Loucy (cell line): ENCODE measurements at regions not wholly inside any gene's neighbourhood (a gene's known extent, or its start where the extent isn't known, plus 50 kb on each side); places are given as distances from the start of the nearest gene placed in this dataset.

ENCODE experiments used
- H2AFZ ChIP-seq: fragments of 200-600 bp; sonication (generic); 2 replicates; pipeline ENCODE4 v1.6.0; 2016; ENCODE audit warnings: antibody characterized with exemption, mild to moderate bottlenecking, low read length, moderate library complexity
- H3F3A ChIP-seq: fragments of 200-600 bp; 2 replicates; pipeline ENCODE4 v1.6.0; 2016; ENCODE audit warnings: antibody characterized with exemption, low read depth, mild to moderate bottlenecking
- H3K27me3 ChIP-seq: fragments of 200-600 bp; sonication (generic); 2 replicates; pipeline ENCODE4 v1.6.1; 2014; ENCODE audit warnings: low read length, mild to moderate bottlenecking; ENCODE audit not compliant: insufficient read depth, poor library complexity, severe bottlenecking
- H3K36me3 ChIP-seq: fragments of 200-600 bp; sonication (generic); 2 replicates; pipeline ENCODE4 v1.6.1; 2016; ENCODE audit warnings: low read length; ENCODE audit not compliant: insufficient read depth
- H3K4me1 ChIP-seq: fragments of 200-600 bp; sonication (generic); 2 replicates; pipeline ENCODE4 v1.5.1; 2014; ENCODE audit warnings: low read length, mild to moderate bottlenecking; ENCODE audit not compliant: insufficient read depth, poor library complexity, severe bottlenecking
- H3K4me2 ChIP-seq: fragments of 200-600 bp; sonication (generic); 2 replicates; pipeline ENCODE4 v1.6.0; 2014; ENCODE audit warnings: antibody characterized with exemption, low read length, low read depth, mild to moderate bottlenecking; ENCODE audit not compliant: poor library complexity, severe bottlenecking
- H3K4me3 ChIP-seq: fragments of 200-600 bp; sonication (generic); 2 replicates; pipeline ENCODE4 v1.5.1; 2014; ENCODE audit warnings: low read length, mild to moderate bottlenecking, mixed read lengths; ENCODE audit not compliant: poor library complexity, severe bottlenecking
- H3K79me2 ChIP-seq: fragments of 200-600 bp; sonication (generic); 2 replicates; pipeline ENCODE4 v1.6.1; 2014; ENCODE audit warnings: low read length; ENCODE audit not compliant: insufficient read depth
- H3K9ac ChIP-seq: fragments of 200-600 bp; sonication (generic); 2 replicates; pipeline ENCODE4 v1.6.0; 2014; ENCODE audit warnings: mild to moderate bottlenecking, low read depth, low read length, moderate library complexity; ENCODE audit not compliant: poor library complexity, severe bottlenecking
- H3K9me2 ChIP-seq: fragments of 200-600 bp; sonication (generic); replicated peaks from 2 replicates; pipeline ENCODE4 v1.6.1; 2016; ENCODE audit warnings: low read depth, low read length, mixed read lengths
- H3K9me3 ChIP-seq: fragments of 200-600 bp; sonication (generic); 2 replicates; pipeline ENCODE4 v1.6.1; 2014; ENCODE audit warnings: mild to moderate bottlenecking, antibody characterized with exemption, low read length, low read depth; ENCODE audit not compliant: insufficient read depth
- H4K20me1 ChIP-seq: fragments of 200-600 bp; sonication (generic); 2 replicates; pipeline ENCODE4 v1.6.0; 2014; ENCODE audit warnings: antibody characterized with exemption, low read length, mild to moderate bottlenecking; ENCODE audit not compliant: insufficient read depth, poor library complexity, severe bottlenecking
- EZH2phosphoT487 ChIP-seq: fragments of 200-600 bp; IDR thresholded peaks from 2 replicates; pipeline ENCODE4 v1.6.1; 2018; ENCODE audit warnings: antibody characterized with exemption, mild to moderate bottlenecking, moderate library complexity, borderline replicate concordance
- TF ChIP-seq, protein P1 (sequence below): fragments of 200-600 bp; sonication (generic); conservative IDR thresholded peaks from 2 replicates; pipeline ENCODE4 v1.5.1; 2014; ENCODE audit warnings: mild to moderate bottlenecking, antibody characterized with exemption, low read length

DNA sequence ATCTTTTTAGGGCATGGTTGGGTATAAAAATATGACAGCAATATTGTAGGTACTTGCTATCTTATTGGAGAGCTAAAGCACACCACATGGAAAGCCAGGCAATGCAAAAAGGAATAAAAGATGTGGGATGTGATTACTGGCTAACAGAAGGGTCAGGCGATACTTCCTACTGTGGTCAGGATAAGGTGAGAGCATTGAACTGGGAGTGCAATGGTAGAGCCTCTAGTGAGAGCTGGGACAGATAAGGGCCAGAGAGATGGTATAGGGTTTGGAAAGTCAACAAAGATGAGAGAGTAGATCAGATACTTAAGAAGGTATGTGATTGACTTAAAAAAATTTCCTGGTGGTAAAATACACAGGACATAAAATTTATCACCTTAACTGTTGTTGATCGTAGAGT is 160.7 kb upstream of the MAN1A1 start:
- no peaks in the 10 kb centered on the region for H3K4me1 ChIP-seq
- H4K20me1 ChIP-seq: no peaks in the 10 kb centered on the region
- H3K9me3 ChIP-seq: no peaks in the 10 kb centered on the region
- H2AFZ ChIP-seq: no peak overlapping the region
- no peaks in the 10 kb centered on the region for H3K27me3 ChIP-seq
- no peaks in the 10 kb centered on the region for H3K36me3 ChIP-seq
- no peak overlapping the region for H3K9ac ChIP-seq
- TF ChIP-seq, protein P1, sequence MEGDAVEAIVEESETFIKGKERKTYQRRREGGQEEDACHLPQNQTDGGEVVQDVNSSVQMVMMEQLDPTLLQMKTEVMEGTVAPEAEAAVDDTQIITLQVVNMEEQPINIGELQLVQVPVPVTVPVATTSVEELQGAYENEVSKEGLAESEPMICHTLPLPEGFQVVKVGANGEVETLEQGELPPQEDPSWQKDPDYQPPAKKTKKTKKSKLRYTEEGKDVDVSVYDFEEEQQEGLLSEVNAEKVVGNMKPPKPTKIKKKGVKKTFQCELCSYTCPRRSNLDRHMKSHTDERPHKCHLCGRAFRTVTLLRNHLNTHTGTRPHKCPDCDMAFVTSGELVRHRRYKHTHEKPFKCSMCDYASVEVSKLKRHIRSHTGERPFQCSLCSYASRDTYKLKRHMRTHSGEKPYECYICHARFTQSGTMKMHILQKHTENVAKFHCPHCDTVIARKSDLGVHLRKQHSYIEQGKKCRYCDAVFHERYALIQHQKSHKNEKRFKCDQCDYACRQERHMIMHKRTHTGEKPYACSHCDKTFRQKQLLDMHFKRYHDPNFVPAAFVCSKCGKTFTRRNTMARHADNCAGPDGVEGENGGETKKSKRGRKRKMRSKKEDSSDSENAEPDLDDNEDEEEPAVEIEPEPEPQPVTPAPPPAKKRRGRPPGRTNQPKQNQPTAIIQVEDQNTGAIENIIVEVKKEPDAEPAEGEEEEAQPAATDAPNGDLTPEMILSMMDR: no peak
- no peak for TF ChIP-seq EZH2phosphoT487
- H3K9me2 ChIP-seq: no peaks in the 10 kb centered on the region
- H3K4me2 ChIP-seq: no peak overlapping the region
- no peak overlapping the region for H3K4me3 ChIP-seq
- H3K79me2 ChIP-seq: no peaks in the 10 kb centered on the region
- no peaks in the 10 kb centered on the region for H3F3A ChIP-seq

DNA sequence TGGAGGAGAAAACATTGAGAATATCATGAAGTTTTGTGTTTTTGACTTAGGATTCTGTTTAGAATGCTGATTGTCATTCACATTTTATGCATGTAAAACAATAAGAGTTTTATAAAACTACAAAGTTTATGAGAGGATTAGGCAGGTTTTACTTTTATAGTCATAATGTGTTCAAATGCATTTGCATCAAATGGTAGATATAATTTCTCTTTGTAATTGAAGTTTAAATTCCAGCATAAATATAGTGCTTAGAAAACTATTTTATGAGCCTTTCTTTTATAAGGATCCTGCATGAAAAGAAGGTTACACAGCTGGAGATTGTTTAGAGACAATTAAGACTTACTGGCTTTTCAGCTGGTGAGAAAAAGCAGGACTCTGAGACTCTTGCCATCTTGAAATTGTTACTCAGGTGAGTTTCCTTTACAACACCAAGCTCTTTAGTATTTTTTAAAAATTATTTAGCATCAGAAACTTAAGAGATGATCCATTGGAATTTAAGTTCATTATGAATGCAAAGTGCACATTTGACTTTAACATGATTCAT is 157.1 kb upstream of the MAN1A1 start:
- H3F3A ChIP-seq: no peaks in the 10 kb centered on the region
- no peaks in the 10 kb centered on the region for H3K4me1 ChIP-seq
- no peak overlapping the region for H2AFZ ChIP-seq
- no peak overlapping the region for H3K4me2 ChIP-seq
- no peak overlapping the region for H3K4me3 ChIP-seq
- no peaks in the 10 kb centered on the region for H3K36me3 ChIP-seq
- H3K79me2 ChIP-seq: no peaks in the 10 kb centered on the region
- TF ChIP-seq EZH2phosphoT487: no peak
- TF ChIP-seq, protein P1: no peak
- H3K9me2 ChIP-seq: no peaks in the 10 kb centered on the region
- no peaks in the 10 kb centered on the region for H3K9me3 ChIP-seq
- H3K9ac ChIP-seq: no peak overlapping the region
- no peaks in the 10 kb centered on the region for H3K27me3 ChIP-seq
- H4K20me1 ChIP-seq: no peaks in the 10 kb centered on the region

DNA sequence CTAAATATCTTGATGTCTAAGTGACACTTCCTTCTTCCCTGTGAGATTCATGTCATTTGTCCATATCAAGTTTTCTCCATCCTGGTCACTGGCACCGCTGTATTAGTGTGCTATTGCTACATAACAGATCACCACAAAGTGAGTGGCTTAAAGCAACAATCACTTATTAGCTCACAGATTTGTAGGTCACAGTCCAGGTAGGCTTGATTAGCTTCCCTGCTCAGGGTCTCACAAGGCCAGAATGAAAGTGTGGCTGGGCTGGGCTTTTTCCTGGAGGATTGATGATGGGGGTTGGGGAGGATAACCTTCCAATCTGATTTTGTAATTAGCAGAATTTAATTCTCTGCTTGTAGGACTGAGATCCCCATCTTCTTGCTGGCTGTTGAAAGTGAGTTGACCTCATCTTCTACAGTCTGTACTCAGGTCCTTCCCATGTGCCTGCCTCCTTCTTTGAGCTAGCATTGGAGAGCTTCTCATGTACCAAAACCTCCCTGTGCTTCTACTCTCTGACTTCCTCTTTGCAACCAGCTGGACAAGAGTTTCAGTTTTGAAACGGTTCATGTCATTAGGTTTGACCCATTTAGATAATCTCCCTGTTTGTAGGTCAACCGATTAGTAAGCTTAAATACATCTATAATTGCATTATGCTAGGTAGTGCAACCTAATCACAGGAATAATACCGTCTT is 152.4 kb upstream of the MAN1A1 start:
- no peak overlapping the region for H3K4me2 ChIP-seq
- no peaks in the 10 kb centered on the region for H3K27me3 ChIP-seq
- H3K36me3 ChIP-seq: no peaks in the 10 kb centered on the region
- no peak overlapping the region for H3K9ac ChIP-seq
- no peak overlapping the region for H3K4me3 ChIP-seq
- TF ChIP-seq, protein P1: no peak
- TF ChIP-seq EZH2phosphoT487: no peak
- no peaks in the 10 kb centered on the region for H3K4me1 ChIP-seq
- H4K20me1 ChIP-seq: no peaks in the 10 kb centered on the region
- no peak overlapping the region for H2AFZ ChIP-seq
- H3K79me2 ChIP-seq: no peaks in the 10 kb centered on the region
- no peaks in the 10 kb centered on the region for H3K9me3 ChIP-seq
- no peaks in the 10 kb centered on the region for H3F3A ChIP-seq
- H3K9me2 ChIP-seq: no peaks in the 10 kb centered on the region
